GM21528 (cell line): ENCODE measurements at regions not wholly inside any gene's neighbourhood (a gene's known extent, or its start where the extent isn't known, plus 50 kb on each side); places are given as distances from the start of the nearest gene placed in this dataset.

Experiments used
- ATAC-seq: cut with Tn5 transposase; IDR thresholded peaks from one replicate; pipeline ENCODE4 v1.9.1; 2021; ENCODE audit warnings: mild to moderate bottlenecking, moderate library complexity; ENCODE audit not compliant: unreplicated experiment, low FRiP score

DNA sequence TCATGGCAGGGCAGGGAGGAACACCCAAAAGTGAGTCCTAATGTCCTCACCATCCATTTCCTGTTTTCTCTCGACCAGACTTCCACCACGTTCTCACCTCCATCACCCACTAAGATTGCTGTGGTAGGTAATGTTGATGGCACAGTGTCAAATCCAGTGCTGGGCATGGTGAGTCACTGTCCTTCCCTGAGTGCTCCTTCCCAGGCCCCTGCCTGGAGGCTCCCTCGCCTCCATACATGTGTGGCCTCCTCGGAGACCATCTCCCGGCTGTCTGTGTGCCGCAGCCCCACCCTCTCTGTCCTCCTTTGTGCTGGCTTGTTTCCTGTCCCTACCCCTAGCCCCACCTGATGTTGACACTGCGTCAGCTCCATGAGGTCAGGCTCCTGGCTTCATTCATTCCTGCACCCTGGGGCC, 177.5 kb downstream of the SYK start:
- no peak for ATAC-seq

DNA sequence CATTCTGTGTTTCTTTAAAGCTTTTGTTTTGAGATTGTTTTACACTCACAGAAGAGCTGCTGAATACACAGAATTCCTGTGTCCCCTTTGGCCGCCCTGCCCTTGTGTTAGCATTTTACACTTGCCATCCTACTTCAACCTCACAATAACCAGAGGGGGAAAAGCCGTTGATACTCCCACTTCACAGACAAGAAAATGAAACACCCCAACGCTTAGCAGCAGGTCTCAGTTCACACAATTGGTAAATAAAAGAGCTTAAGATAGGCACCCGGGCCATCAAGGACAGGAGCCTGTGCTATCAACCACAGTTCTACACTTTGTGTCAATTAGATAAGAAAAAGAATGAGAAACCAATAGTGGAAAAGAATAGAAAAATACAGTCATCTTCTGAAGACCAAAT, 178.0 kb downstream of the SYK start:
- no peak for ATAC-seq

DNA sequence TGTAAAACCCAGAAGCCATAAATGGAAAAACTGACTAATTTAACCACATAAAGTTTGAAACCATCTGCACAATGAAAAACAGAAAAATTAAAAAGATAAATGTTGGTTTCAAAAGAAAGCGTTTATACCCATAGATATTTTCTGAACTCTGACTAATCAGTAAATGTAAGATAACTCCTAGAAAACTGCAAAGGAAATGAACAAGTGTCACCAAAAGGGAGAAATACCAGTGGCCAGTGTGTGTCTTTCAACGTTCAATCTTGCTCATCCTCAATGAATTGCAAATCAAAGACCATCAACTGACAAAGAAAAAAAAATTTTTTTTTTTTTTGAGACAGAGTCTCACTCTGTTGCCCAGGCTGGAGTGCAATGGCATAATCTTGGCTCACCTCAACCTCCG, 180.1 kb downstream of the SYK start:
- ATAC-seq = no peak

DNA sequence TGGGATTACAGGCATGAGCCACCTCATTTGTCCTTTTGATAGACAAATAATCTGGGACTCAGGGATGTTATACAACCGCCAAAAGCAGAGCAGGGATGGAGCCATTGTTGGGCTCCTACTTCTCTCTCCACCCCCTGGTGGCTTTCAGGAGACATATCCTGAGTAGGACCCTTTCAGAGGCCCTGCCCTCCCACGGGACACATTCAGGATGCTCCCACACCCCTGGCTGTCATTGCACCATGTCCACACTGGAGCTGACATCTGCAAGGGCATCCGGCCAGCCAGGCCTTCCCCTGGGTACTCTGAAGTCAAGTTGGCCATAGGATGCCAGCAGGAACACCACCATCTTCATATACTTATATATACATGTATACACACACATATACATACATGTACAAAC, 181.8 kb downstream of the SYK start:
- ATAC-seq = no peak

DNA sequence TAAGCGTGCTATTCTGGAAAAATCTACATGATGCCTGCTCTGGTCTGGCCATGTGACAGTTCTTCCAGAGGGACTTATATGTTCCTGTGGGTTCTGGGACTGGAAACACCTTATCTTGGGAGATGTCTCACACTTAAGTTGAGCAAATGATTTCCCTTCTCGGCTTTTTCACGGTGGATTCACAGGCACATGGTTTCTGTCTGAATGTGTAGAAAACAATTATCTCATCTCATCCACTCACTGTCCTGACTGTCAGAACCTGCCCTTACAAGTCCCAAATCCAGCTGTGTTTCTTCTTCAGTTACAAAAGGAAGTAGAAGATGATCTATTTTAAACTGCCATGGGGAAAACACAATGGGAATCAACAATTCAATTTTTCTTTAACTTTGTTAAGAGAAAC, 184.0 kb downstream of the SYK start:
- no peak for ATAC-seq

DNA sequence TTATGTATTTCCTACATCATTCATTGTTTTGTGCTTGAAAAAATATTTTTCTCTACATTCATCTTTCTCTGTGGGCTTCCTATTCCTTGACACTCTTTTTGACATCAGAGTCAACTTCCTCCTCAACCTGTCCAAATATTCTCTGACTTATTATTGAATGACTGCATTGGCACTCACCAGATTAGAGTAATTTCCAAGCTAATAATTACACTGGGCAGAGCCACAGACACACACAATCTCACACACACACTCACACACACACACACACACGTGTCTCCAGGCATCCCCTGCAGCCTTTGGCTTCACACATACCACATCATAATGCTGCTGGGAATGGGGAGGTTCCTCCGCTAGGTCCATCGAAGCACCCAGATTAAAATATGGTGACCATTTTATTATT, 184.5 kb downstream of the SYK start:
- ATAC-seq = no peak

DNA sequence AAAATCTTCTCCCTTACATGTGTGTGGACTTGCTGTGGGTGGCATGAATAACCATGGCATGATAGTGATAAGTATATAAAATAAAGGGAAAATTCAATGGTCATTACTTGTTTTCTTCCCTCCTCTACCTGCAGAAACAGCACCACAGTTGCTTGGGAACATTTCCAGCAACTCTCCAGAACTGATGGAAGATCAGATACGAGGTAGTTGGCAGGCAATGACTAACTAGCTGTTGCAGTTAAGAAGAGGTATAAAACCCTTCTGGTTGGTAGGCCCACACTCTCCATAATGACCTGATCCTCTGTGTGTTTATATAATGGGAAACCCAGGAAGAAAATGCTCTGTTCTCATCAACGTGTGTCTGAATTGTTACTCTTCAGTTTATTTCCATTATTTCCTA, 185.9 kb downstream of the SYK start:
- ATAC-seq = no peak

DNA sequence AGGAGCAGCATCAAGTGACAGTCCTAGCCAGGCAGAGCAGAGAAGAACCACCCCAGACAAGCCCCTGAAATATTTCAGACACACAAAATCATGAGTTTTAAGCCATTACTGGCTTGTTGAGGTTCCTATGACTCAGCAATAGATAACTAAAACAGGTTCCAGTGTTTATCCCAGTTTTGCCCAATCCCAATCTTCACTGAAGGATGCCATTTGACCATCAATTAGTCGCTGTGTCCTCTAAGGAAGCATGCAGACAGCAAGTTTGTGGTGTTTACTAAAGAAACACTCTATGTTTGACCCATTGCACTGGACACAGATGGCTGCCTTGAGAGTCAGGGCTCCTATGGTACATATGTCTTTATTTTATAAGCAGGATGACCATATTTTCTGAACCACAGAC, 186.7 kb downstream of the SYK start:
- ATAC-seq = no peak

DNA sequence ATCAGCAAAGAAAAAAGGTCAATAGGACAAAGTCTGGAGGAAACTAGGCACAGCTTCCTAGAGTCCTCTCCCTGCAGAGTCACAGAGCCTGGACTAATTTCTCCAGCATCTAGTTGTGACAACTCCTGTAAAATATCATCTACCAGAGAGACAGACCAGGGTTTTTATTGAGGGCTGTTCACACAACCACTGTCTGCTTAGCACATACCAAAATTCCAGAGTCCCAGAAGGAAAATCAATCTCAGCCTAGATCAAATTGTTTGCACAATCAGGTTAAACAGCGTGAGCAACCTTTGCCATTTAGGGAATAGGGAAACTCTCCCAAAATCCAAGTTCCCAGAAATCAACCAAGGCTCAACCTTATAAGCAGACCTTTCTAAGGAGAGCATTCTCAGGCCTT, 190.3 kb downstream of the SYK start:
- no peak for ATAC-seq

DNA sequence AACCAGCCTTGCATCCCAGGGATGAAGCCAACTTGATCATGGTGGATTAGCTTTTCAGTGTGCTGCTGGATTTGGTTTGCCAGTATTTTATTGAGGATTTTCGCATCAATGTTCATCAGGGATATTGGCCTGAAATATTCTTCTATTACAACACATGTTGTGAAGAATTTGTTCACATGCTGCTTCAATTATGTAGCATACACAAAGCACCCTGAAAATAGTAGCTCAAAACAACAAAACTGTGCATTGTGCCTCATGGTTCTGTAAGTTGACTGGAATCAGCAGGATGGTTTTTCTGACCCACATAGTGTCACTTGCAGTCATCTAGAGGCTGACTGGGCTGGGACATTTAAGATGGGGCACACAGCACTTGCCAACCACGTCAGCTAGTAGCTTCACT, 193.9 kb downstream of the SYK start:
- ATAC-seq = no peak

DNA sequence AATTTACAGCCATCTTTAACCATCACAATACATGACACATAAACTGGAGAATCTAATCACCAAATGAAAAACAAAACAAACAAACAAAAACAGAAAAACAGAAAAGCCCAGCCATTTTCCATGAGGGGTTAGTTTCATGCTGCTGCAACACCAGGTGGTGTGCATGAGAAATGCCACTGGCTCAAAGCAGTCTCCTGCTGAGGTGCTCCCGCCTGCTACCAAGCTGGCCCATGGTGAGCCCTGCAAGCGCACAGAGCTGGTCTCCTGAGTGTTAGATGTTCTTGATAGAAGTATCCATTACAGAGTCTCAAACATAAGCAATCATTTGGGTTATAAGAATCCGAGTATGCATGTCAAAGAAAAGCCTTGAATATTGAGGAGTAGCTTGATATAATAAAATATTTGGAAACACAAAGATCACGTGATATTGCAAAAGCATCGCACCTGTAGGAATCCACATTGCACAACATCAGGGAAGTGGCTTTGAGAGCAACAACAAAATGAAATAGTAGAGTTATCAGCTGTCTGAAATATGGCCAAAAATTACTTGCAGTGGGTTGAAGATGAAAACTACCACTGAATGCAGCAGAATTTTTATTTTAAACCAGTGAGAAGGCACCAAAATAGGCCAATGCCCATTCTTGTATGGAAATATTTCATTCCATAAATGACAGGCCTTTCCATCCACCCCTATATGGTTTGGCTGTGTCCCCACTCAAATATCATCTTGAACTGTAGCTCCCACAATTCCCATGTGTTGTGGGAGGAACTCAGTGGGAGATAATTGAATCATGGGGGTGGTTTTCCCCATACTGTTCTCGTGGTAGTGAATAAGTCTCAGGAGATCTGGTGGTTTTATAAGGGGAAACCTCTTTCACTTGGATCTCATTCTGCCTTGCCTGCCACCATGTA, 194.8 kb downstream of the SYK start:
- no peak for ATAC-seq

DNA sequence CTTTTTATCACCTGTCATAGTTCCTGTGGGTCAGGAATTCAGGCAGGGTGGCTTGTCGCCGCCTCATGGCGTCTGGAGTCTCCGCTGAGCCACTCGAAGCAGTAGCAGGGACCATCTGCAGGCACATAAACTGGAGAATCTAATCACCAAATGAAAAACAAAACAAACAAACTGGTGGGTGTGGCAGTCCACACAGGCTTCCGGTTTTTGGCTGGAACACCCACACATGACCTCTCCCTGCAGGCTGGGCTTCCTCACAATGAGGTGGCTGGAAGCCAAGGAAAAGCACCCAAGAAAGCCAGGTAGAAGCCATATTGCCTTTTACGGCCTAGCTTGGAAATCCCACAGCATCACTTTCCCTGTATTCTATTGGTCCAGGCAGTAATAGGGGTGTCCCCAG, 197.0 kb downstream of the SYK start:
- ATAC-seq = no peak

DNA sequence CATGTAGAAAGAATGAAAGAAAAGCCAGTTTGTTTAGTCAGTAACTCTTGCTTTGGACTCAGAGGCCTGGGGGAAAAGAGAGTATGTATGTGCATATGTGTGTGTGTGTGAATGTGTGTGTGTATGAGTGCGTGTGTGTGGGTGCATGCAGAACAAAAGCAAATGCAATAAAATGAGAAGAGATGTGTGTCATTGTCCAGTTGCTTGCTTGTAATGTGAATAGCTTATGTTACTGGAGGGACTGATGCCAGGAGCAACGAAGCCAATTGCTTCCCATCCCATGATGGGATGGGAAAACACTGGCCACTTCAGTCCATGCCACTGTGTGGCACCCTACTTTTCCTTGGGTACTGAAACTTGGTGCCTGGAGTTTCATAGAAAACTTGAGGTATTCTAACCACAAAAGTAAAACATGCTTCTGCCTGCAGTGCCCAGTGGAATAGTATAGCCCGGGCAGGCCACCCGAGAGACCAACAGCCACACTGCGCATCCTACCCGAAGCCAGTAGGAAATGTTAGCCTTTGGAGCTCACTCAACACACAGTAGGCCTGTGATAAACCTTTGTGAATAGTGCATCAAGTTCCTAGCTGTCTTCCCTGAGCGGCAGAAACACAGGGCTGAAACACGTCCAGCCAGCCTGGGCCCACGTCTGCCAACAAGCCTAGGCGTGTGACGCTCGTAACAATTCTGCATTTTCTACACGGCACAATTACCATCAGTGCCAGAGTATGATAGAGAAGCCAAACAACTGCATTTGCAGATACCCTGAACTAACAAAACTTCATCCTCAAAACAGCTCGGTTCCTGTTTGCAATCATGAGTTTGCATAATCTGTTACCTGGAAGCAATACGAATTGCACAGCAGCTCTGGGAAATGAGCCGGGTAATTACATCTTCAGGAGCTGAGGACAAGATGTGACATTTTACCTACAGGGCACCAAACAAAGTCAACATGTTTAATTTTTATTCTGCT, 198.1 kb downstream of the SYK start:
- no peak for ATAC-seq

DNA sequence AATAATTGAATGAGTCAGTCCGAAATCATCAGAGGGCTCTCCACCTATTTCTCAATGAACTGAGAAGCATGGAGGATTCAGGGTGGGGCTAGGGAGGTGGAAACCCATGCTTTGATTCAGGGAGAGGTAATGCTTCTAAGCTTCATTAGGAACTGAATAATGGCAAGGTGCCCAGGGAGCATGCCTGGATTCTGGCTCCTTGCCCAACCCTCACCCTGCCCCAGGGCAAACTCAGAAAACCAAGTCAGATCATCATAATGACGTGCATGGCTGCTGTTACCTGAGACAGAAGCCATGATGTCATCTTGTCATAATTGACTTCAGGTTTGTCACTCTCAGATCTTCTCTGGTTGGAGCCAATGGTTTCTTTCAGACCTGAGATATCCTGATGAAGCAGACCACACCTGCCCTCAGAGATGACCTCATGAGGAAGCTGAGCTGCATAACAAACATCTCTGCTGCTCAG, 199.6 kb downstream of the SYK start:
- no peak for ATAC-seq

DNA sequence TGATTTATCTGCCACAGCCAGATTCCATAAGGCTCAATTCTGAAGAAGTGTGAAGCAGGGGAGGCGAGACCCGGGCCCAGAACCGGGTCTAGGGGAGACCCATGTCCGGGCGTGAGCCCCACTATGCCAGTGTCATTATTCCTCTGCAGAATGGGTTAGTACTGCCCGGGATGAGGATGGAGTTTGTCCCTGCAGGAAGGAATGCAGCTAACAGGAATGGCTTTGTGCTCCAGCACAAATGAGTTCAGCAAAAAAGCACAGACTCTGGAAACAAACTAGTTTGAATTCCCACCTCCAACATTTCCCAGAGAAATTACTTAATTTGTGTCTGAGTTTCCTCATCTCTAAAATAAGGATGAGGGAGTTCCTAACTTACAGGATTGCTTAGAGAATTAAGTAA, 202.9 kb downstream of the SYK start:
- no peak for ATAC-seq

DNA sequence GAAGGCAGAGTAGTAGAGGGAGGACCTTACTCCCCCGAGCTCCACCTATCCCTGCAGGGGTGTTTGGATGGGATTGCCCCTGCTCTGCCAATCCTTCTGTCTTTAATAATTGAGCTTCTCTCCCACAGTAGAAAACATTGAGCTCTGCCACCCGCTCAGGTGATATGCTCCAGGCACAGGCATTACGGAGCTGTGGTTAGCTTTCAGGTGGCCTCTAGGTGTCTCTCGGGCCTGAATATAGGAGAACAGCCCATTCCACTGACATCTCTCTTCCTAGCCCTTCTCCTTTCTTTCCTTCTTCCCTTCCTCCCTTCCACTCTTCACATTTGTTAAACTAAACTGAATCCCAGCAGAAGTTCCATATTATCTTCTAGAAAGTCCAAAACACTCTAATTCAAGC, 203.4 kb downstream of the SYK start:
- no peak for ATAC-seq

DNA sequence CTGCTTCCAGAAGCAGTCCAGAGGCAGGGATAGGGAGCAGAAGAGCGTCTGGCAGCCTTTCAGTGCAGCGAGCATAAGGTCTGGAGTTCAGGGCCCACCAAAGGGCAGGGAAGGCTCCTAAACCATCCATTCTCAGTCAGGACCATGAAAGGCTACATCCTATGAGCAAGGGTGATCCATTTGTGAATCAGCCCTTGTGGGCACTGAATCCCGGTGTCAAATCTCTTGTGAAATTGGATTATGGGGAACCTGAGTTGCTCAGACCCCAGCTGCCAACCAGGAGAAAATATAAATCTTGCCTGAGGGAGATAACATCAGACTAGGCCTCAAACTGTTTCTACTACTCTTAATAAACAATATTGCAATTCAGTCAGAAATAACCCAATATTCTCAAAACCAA, 204.4 kb downstream of the SYK start:
- no peak for ATAC-seq

DNA sequence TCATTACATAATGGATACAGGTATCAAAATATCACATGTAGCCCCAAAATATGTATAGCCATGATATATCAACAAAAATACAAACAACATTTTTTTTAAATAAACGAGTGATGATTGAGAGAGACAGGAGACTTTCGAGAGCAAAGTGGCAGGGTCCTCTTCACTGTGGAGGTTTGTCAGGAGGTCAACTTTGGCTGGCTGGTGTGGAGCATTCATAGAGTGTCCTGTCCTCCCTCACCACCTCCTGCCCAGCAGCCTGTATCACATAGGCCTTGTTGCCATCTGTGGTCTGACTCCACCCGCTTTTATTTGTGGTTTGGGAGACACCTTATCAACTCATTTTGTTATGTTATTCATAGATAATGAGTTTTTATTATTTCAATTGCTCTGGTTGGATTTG, 206.9 kb downstream of the SYK start:
- no peak for ATAC-seq

DNA sequence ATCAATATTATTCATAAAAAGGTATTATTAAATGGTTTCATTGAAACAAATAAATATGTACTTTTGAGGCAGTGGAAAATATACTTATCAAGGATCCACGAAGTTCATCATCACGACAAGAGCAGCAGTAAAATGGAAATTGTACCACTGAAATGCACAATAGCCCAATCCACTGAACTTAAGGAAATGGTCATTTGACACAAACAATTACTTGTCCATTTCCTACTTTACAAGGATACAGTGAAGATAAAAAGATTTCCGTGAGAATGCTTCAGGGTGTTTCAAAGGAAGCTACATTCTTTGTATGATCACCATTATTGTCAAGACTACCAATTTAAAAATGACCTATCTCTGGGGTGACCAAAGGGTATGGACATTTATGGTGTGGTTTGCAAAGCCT, 210.3 kb downstream of the SYK start:
- ATAC-seq = no peak

DNA sequence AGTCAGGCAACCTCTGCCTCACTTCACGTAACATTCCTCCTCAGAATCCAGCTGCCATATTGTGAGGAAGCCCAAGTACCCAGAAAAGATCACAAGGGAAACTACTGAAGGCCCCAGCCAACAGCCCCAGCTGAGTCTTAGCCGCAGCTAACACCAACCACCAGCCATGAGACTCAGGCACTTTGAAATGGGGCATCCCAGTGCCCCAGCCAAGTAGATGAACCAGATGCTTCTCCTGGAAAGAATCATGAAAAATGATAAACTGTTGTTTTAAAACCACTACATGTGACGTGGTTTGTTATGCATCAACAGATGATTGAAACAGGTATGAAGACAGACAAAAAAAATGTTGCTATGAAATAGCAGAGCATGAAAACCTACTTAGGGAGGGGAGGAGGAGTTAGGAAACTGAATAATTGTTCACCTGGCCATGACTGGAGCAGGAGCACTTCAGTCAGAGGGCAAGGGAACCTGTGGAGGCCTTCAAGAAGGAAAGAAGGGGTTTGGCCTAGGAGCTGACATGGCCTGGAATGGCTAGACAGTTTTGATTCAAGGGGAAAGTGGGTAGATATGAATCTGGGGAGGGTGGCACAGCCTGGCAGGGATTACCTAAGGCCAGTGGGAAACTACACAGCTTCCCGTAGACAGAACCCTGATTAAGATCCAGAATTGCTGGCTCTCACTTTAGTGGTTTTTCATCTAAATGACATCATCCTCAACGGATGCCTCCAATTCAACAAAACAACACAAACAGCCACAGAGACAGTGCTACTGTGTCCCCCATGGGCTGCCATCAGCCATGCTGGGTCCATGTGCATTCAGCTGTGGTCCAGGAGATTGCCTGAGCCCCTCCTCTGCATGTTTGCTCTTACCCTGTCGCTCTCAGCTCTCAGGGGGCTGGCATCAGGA, 211.6 kb downstream of the SYK start:
- no peak for ATAC-seq
